ENCODE measurements at regions not wholly inside any gene's neighbourhood (a gene's known extent, or its start where the extent isn't known, plus 50 kb on each side); places are given as distances from the start of the nearest gene placed in this dataset.
"Not testable (repeated sequence)": the region's sequence is repeated elsewhere in the genome, so short reads cannot be mapped to it uniquely, and the experiment has no call there.

DNA sequence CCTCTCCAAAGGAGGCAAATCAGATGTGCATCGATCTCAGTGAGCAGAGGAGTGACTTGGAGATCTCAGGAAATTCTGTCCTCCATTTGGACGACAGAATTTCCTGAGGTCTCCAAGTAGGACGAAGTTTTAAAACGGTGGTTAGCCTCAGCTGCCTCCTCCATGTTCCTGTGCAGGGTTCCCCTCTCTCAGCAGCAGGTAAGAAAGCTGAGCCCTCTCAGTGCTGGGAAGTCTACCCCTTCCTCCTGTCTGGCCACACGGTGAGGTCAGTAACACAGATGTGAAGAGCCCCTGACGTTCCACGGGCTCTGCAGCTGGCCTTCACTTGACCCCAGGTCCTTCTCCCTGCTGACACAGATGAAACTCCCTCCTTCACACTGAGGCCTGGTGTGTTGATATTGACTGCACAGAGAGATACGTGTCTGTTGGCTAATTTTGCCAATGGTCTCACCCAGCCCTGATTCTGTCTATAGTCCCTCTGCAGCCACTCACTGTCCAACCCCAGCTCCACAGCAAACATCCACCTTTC lies 607.4 kb upstream of the B3GAT1 start:
- H3K27me3 ChIP-seq (ENCODE audit: insufficient read depth, poor library complexity, severe bottlenecking), result peaks cover 3% of the 10 kb centered on the region

GRCh38 chr11:135017296-135017695 lies 605.3 kb upstream of the B3GAT1 start:
- Histone ChIP-seq H3K9me3 (ENCODE audit: severe bottlenecking) (no peaks in the 10 kb centered on the region), H3K27me3 (ENCODE audit: insufficient read depth, poor library complexity, severe bottlenecking) (peaks cover 3% of the 10 kb centered on the region), H3K4me3 (ENCODE audit: severe bottlenecking) (no peak overlapping the region), H3K27ac (ENCODE audit: poor library complexity, severe bottlenecking) (no peak overlapping the region), H3K36me3 (ENCODE audit: low read depth) (no peaks in the 10 kb centered on the region), H3K4me1 (ENCODE audit: insufficient read depth, poor library complexity, severe bottlenecking) (no peaks in the 10 kb centered on the region)
- no peak for ATAC-seq (ENCODE audit: low read depth)
- TF ChIP-seq, protein P1, sequence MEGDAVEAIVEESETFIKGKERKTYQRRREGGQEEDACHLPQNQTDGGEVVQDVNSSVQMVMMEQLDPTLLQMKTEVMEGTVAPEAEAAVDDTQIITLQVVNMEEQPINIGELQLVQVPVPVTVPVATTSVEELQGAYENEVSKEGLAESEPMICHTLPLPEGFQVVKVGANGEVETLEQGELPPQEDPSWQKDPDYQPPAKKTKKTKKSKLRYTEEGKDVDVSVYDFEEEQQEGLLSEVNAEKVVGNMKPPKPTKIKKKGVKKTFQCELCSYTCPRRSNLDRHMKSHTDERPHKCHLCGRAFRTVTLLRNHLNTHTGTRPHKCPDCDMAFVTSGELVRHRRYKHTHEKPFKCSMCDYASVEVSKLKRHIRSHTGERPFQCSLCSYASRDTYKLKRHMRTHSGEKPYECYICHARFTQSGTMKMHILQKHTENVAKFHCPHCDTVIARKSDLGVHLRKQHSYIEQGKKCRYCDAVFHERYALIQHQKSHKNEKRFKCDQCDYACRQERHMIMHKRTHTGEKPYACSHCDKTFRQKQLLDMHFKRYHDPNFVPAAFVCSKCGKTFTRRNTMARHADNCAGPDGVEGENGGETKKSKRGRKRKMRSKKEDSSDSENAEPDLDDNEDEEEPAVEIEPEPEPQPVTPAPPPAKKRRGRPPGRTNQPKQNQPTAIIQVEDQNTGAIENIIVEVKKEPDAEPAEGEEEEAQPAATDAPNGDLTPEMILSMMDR (IDR thresholded peaks at IDR 0.05; ENCODE audit: poor library complexity, severe bottlenecking), result no peak
- DNase-seq (ENCODE audit: low spot score), result no peak

More for the DNA sequence above, 607.4 kb upstream of the B3GAT1 start:
- Histone ChIP-seq H3K9me3 (ENCODE audit: severe bottlenecking) (no peaks in the 10 kb centered on the region), H3K36me3 (ENCODE audit: low read depth) (no peaks in the 10 kb centered on the region), H3K27ac (ENCODE audit: poor library complexity, severe bottlenecking) (no peak overlapping the region), H3K4me3 (ENCODE audit: severe bottlenecking) (no peak overlapping the region), H3K4me1 (ENCODE audit: insufficient read depth, poor library complexity, severe bottlenecking) (no peaks in the 10 kb centered on the region)
- TF ChIP-seq, protein P1 (IDR thresholded peaks at IDR 0.05; ENCODE audit: poor library complexity, severe bottlenecking), result no peak
- DNase-seq (ENCODE audit: low spot score) (no peak), ATAC-seq (ENCODE audit: low read depth) (no peak)

DNA sequence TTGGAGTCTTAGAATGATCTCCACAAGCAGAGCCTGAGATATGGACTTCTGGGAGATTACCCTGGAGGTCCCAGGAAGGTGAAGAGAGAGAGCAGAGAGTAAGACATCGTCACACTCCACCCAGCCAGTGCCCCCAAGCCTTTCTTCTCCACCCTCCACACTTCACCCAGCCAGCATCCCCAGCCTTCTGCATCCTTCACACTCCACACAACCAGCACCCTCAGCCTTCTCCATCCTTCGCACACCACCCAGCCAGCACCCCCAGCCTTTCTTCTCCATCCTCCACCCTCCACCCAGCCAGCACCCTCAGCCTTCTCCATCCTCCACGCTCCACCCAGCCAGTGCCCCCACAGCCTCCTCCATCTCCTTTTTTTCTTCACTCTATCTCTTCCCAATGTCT lies 603.9 kb upstream of the B3GAT1 start:
- Histone ChIP-seq H3K27me3 (ENCODE audit: insufficient read depth, poor library complexity, severe bottlenecking) (peaks cover 3% of the 10 kb centered on the region), H3K9me3 (ENCODE audit: severe bottlenecking) (no peaks in the 10 kb centered on the region), H3K4me3 (ENCODE audit: severe bottlenecking) (no peak overlapping the region), H3K36me3 (ENCODE audit: low read depth) (no peaks in the 10 kb centered on the region), H3K27ac (ENCODE audit: poor library complexity, severe bottlenecking) (no peak overlapping the region), H3K4me1 (ENCODE audit: insufficient read depth, poor library complexity, severe bottlenecking) (no peaks in the 10 kb centered on the region)
- no peak for DNase-seq (ENCODE audit: low spot score)
- ATAC-seq (ENCODE audit: low read depth), result no peak
- TF ChIP-seq, protein P1 (IDR thresholded peaks at IDR 0.05; ENCODE audit: poor library complexity, severe bottlenecking), result no peak

DNA sequence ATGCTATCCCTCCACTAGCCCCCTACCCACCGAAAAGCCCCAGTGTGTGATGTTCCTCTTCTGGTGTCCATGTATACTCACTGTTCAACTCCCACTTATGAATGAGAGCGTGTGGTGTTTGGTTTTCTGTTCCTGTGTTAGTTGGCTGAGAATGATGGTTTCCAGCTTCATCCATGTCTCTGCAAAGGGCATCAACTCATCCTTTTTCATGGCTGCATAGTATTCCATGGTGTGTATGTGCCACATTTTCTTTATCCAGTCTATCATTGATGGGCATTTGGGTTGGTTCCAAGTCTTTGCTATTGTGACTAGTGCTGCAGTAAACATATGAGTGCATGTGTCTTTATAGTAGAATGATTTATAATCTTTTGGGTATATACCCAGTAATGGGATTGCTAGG lies 599.3 kb upstream of the B3GAT1 start:
- DNase-seq (ENCODE audit: low spot score); H3K27ac ChIP-seq (ENCODE audit: poor library complexity, severe bottlenecking); ATAC-seq (ENCODE audit: low read depth); H3K9me3 ChIP-seq (ENCODE audit: severe bottlenecking); H3K4me1 ChIP-seq (ENCODE audit: insufficient read depth, poor library complexity, severe bottlenecking); H3K36me3 ChIP-seq (ENCODE audit: low read depth); H3K27me3 ChIP-seq (ENCODE audit: insufficient read depth, poor library complexity, severe bottlenecking); H3K4me3 ChIP-seq (ENCODE audit: severe bottlenecking): not testable (repeated sequence)

DNA sequence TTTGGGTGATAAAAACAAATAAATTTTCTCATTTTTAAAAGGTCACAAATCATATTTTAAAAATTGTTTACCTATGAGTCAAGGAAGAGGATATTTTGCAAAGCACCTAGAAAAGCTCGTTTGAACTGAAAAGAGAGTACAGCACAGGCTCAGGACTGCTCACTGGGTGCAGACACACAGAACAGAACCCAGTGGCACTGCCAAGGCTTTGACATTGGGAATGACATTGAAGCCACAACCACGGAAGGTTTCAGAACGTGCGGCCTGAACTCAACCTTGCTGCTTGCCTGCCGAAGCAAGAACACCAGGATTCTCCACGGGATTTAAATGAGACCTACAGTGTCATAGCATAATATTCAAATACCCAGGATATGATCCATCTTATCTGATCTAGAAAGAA lies 597.1 kb upstream of the B3GAT1 start:
- no peak overlapping the region for H3K4me3 ChIP-seq (ENCODE audit: severe bottlenecking)
- H3K27me3 ChIP-seq (ENCODE audit: insufficient read depth, poor library complexity, severe bottlenecking), result no peaks in the 10 kb centered on the region
- no peak for ATAC-seq (ENCODE audit: low read depth)
- no peaks in the 10 kb centered on the region for H3K4me1 ChIP-seq (ENCODE audit: insufficient read depth, poor library complexity, severe bottlenecking)
- H3K27ac ChIP-seq (ENCODE audit: poor library complexity, severe bottlenecking), result no peak overlapping the region
- TF ChIP-seq, protein P1 (IDR thresholded peaks at IDR 0.05; ENCODE audit: poor library complexity, severe bottlenecking), result no peak
- no peaks in the 10 kb centered on the region for H3K9me3 ChIP-seq (ENCODE audit: severe bottlenecking)
- H3K36me3 ChIP-seq (ENCODE audit: low read depth), result no peaks in the 10 kb centered on the region
- no peak for DNase-seq (ENCODE audit: low spot score)
